H1 (cell line): ENCODE measurements at regions not wholly inside any gene's neighbourhood (a gene's known extent, or its start where the extent isn't known, plus 50 kb on each side); places are given as distances from the start of the nearest gene placed in this dataset.

Experiments
- CTCF ChIA-PET: fragments of 300-600 bp; sonication (Branson Sonifier 250); formaldehyde crosslinking; loops from one replicate; lab custom pipeline; 2021; ENCODE audit not compliant: partially characterized antibody; lab: Charles Lee
- POLR2A ChIA-PET: fragments of 300-600 bp; sonication (Branson Sonifier 250); formaldehyde crosslinking; loops from one replicate; lab custom pipeline; 2021; ENCODE audit warnings: inconsistent platforms; ENCODE audit not compliant: partially characterized antibody; lab: Charles Lee
- DNase-seq, 2 experiments: peaks; one replicate each; pipeline versions ENCODE4 v3.0.0 to v3.0.0-alpha.2; 2010 to 2022; ENCODE audit warnings: low spot score in 2 of 2, low read depth in 1 of 2, mixed read lengths in 1 of 2
- FAIRE-seq: peaks from 2 replicates; lab custom pipeline; 2011; peaks lifted over from hg19 to GRCh38; lab: Jason Lieb, UNC
- H2AFZ ChIP-seq: 2 replicates; pipeline ENCODE4 v1.8.1; 2012; ENCODE audit warnings: low read length, inconsistent platforms
- H2AK5ac ChIP-seq: 2 replicates; pipeline ENCODE4 v1.6.1; 2013; ENCODE audit warnings: low read depth, low read length
- H2BK120ac ChIP-seq: replicated peaks from 2 replicates; pipeline ENCODE3; 2013; ENCODE audit warnings: low read depth, low read length, inconsistent platforms
- H2BK12ac ChIP-seq: 2 replicates; pipeline ENCODE4 v1.6.1; 2013; ENCODE audit warnings: low read depth, low read length
- H2BK15ac ChIP-seq: 2 replicates; pipeline ENCODE4 v1.6.1; 2013; ENCODE audit warnings: low read length
- H2BK20ac ChIP-seq: 2 replicates; pipeline ENCODE4 v1.6.1; 2013; ENCODE audit warnings: low read length
- H2BK5ac ChIP-seq: 2 replicates; pipeline ENCODE4 v1.6.1; 2013; ENCODE audit warnings: low read depth, low read length
- H3K14ac ChIP-seq: 2 replicates; pipeline ENCODE4 v1.6.1; 2013; ENCODE audit warnings: inconsistent platforms; ENCODE audit not compliant: insufficient read length
- H3K18ac ChIP-seq: 2 replicates; pipeline ENCODE4 v1.6.1; 2013; ENCODE audit warnings: low read length; ENCODE audit errors: extremely low read depth
- H3K23ac ChIP-seq: 2 replicates; pipeline ENCODE4 v1.6.1; 2013; ENCODE audit warnings: inconsistent platforms; ENCODE audit not compliant: insufficient read length
- H3K23me2 ChIP-seq: 2 replicates; pipeline ENCODE4 v1.6.1; 2013; ENCODE audit warnings: low read depth, low read length
- H3K27ac ChIP-seq: 2 replicates; pipeline ENCODE4 v1.6.1; 2011; ENCODE audit warnings: low read depth, low read length, inconsistent platforms
- H3K27me3 ChIP-seq, 4 experiments: replicated peaks in 1 of 4; 1 replicate in 1 of 4; 2 replicates in 3 of 4; pipeline versions ENCODE4 v1.6.1 to v1.8.1; 2011 to 2013; ENCODE audit warnings: low read length in 3 of 4, mild to moderate bottlenecking in 3 of 4, inconsistent platforms in 2 of 4, mixed read lengths in 2 of 4, moderate library complexity in 1 of 4; ENCODE audit not compliant: control insufficient read depth in 3 of 4, insufficient read depth in 3 of 4; ENCODE audit errors: extremely low read depth in 1 of 4
- H3K36me3 ChIP-seq, 4 experiments: 2 replicates each; pipeline versions ENCODE4 v1.6.1 to v1.8.1; 2011 to 2013; ENCODE audit warnings: mild to moderate bottlenecking in 4 of 4, low read length in 3 of 4, moderate library complexity in 2 of 4, control low read depth in 1 of 4, inconsistent platforms in 1 of 4; ENCODE audit not compliant: insufficient read depth in 4 of 4, control insufficient read depth in 2 of 4
- H3K4ac ChIP-seq: replicated peaks from 2 replicates; pipeline ENCODE3; 2013; ENCODE audit warnings: low read length, low read depth, mixed read lengths, inconsistent platforms; ENCODE audit not compliant: insufficient read length
- H3K4me1 ChIP-seq, 4 experiments: replicated peaks in 1 of 4; 1 replicate in 1 of 4; 2 replicates in 3 of 4; pipeline versions ENCODE4 v1.6.1 to v1.8.1; 2011 to 2013; ENCODE audit warnings: low read length in 3 of 4, inconsistent platforms in 2 of 4, mixed read lengths in 1 of 4; ENCODE audit not compliant: insufficient read depth in 4 of 4, control insufficient read depth in 3 of 4
- H3K4me2 ChIP-seq, 2 experiments: 2 replicates each; pipeline versions ENCODE4 v1.6.1 to v1.8.1; 2011 to 2013; ENCODE audit warnings: low read depth in 2 of 2, low read length in 2 of 2, control low read depth in 1 of 2, inconsistent platforms in 1 of 2, mild to moderate bottlenecking in 1 of 2; ENCODE audit not compliant: insufficient read depth in 1 of 2
- H3K4me3 ChIP-seq, 4 experiments: fragments of 200-600, 300-600 bp in 1 of 4; sonication (generic), shearing (Covaris generic), sonication (Bioruptor Twin) in 1 of 4; 2 replicates each; pipeline versions ENCODE4 v1.5.1 to v1.8.1; 2011 to 2016; ENCODE audit warnings: low read length in 4 of 4, low read depth in 3 of 4, control low read depth in 2 of 4, inconsistent platforms in 2 of 4, mild to moderate bottlenecking in 2 of 4, mixed read lengths in 1 of 4, moderate library complexity in 1 of 4; ENCODE audit not compliant: insufficient read depth in 2 of 4; ENCODE audit errors: extremely low read depth in 1 of 4
- H3K56ac ChIP-seq: replicated peaks from 2 replicates; pipeline ENCODE3; 2013; ENCODE audit warnings: low read depth, mild to moderate bottlenecking, mixed read lengths, low read length, inconsistent platforms; ENCODE audit not compliant: insufficient read length
- H3K79me1 ChIP-seq: 2 replicates; pipeline ENCODE4 v1.6.1; 2013; ENCODE audit warnings: low read depth, low read length, control low read depth
- H3K79me2 ChIP-seq, 2 experiments: 2 replicates each; pipeline versions ENCODE4 v1.6.1 to v1.8.1; 2012 to 2013; ENCODE audit warnings: low read length in 2 of 2, mild to moderate bottlenecking in 2 of 2, inconsistent platforms in 1 of 2; ENCODE audit not compliant: insufficient read depth in 2 of 2, control insufficient read depth in 1 of 2
- H3K9ac ChIP-seq, 4 experiments: replicated peaks in 1 of 4; 1 replicate in 1 of 4; 2 replicates in 3 of 4; pipeline versions ENCODE4 v1.6.1 to v1.8.1; 2011 to 2013; ENCODE audit warnings: low read depth in 3 of 4, low read length in 3 of 4, control low read depth in 2 of 4, mild to moderate bottlenecking in 2 of 4, moderate library complexity in 2 of 4, inconsistent platforms in 1 of 4; ENCODE audit errors: extremely low read depth in 1 of 4
- H3K9me3 ChIP-seq, 2 experiments: 2 replicates each; pipeline versions ENCODE4 v1.6.1 to v1.8.1; 2012 to 2013; ENCODE audit warnings: mild to moderate bottlenecking in 2 of 2, moderate library complexity in 2 of 2, control low read depth in 1 of 2, inconsistent platforms in 1 of 2, low read depth in 1 of 2, low read length in 1 of 2, mixed read lengths in 1 of 2; ENCODE audit not compliant: insufficient read depth in 2 of 2
- H4K20me1 ChIP-seq, 2 experiments: replicated peaks in 1 of 2; 2 replicates each; pipeline versions ENCODE3 to v1.8.1; 2011 to 2013; ENCODE audit warnings: inconsistent platforms in 2 of 2, low read length in 2 of 2, mild to moderate bottlenecking in 1 of 2; ENCODE audit not compliant: insufficient read depth in 2 of 2, control insufficient read depth in 1 of 2
- H4K5ac ChIP-seq: 2 replicates; pipeline ENCODE4 v1.6.1; 2013; ENCODE audit warnings: low read length, low read depth, mixed read lengths, inconsistent platforms; ENCODE audit not compliant: insufficient read length
- H4K8ac ChIP-seq: 2 replicates; pipeline ENCODE4 v1.8.0; 2013; ENCODE audit warnings: mild to moderate bottlenecking, moderate library complexity, low read length, inconsistent platforms; ENCODE audit not compliant: insufficient read depth; ENCODE audit errors: extremely low read depth
- H4K91ac ChIP-seq: replicated peaks from 2 replicates; pipeline ENCODE3; 2013; ENCODE audit warnings: low read length, mixed read lengths, inconsistent platforms; ENCODE audit not compliant: insufficient read length
- CEBPB ChIP-seq: IDR thresholded peaks from 2 replicates; pipeline ENCODE4 v1.6.1; 2012; ENCODE audit warnings: low read depth, low read length
- JUND ChIP-seq: IDR thresholded peaks from 2 replicates; pipeline ENCODE4 v1.6.1; 2011; ENCODE audit warnings: mild to moderate bottlenecking, improper control_type of control experiment, low read length
- KDM1A ChIP-seq: fragments of 200-600, 300-600 bp; sonication (generic); IDR thresholded peaks from 2 replicates; pipeline ENCODE4 v1.7.1; 2016; ENCODE audit warnings: mild to moderate bottlenecking, low read length, borderline replicate concordance
- SUZ12 ChIP-seq: fragments of 200-600 bp; sonication (generic); IDR thresholded peaks from 2 replicates; pipeline ENCODE4 v1.6.1; 2012; ENCODE audit warnings: mild to moderate bottlenecking, inconsistent platforms, low read length, moderate library complexity, mixed read lengths
- WGBS, 2 experiments: shearing (Covaris generic) in 1 of 2; methylation state at CpG; one replicate each; pipeline versions ENCODE4 v1.1.6 to v1.1.7; 2013 to 2015; ENCODE audit warnings: low lambda C conversion rate in 2 of 2, mixed read lengths in 2 of 2, inconsistent platforms in 1 of 2, low coverage in 1 of 2, missing lambda C conversion rate in 1 of 2; ENCODE audit not compliant: insufficient replicate concordance in 2 of 2, insufficient coverage in 1 of 2, insufficient read length in 1 of 2; ENCODE audit errors: extremely low coverage in 1 of 2, missing lambda C conversion rate in 1 of 2; 5-methylcytosine and 5-hydroxymethylcytosine counted together

DNA sequence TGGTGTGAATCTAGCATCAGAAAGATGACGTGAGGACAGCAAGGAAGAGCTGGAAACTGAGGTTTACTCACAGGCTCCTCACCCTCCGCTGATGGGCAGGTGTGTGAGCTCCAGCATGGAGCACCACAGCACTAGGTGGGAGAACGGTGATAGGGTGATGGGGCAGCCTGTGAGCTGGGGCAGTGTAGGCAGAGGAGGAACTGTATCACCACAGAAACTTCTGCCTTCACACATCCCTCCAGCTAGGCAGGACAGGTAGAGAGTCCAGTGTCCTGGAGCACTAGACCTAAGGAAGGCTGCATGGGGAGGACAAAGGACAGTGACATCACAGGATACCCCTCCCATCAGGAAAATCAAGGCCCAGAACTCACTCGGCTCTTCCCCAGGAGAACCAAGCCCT lies 241.8 kb upstream of the PRSS58 start:
- Histone ChIP-seq H2BK15ac (no peak overlapping the region), H3K27me3 (no peaks in the 10 kb centered on the region), H2BK20ac (no peak overlapping the region), H4K91ac (no peak overlapping the region), H2BK120ac (no peak overlapping the region), H3K4me3 (no peak overlapping the region), H2BK12ac (no peak overlapping the region)
- TF ChIP-seq KDM1A (no peak), JUND (no peak), CEBPB (no peak), SUZ12 (no peak)
- TF ChIP-seq, all 59 proteins: peak for 0
- no peak overlapping the region for H4K5ac ChIP-seq
- WGBS, 2 experiments = 84% methylated on average over 4 of the region's 4 CpGs; no CpG with 5 or more reads in 1 of the 2 experiments
- no peak overlapping the region for H3K56ac ChIP-seq
- no peak for FAIRE-seq
- no peaks in the 10 kb centered on the region for H3K79me1 ChIP-seq
- CTCF ChIA-PET = interaction anchor here (0.6 to 32.4 kb wide), 18 partner anchors 9 to 285 kb away, joined by 3 to 665 read pairs (median 5); no protein-coding TSS in a partner anchor
- no peak overlapping the region for H2BK5ac ChIP-seq
- no peaks in the 10 kb centered on the region for H3K36me3 ChIP-seq
- H3K79me2 ChIP-seq = no peaks in the 10 kb centered on the region
- H3K23me2 ChIP-seq = no peaks in the 10 kb centered on the region
- H3K4ac ChIP-seq = no peak overlapping the region
- no peak overlapping the region for H3K4me2 ChIP-seq
- no peak overlapping the region for H2AK5ac ChIP-seq
- no peak overlapping the region for H3K23ac ChIP-seq
- no peak overlapping the region for H4K8ac ChIP-seq
- H3K9ac ChIP-seq = no peak overlapping the region
- no peak overlapping the region for H3K18ac ChIP-seq
- no peak overlapping the region for H3K14ac ChIP-seq
- no peak overlapping the region; the same call in 1 of the 2 replicates for H2AFZ ChIP-seq
- H4K20me1 ChIP-seq = no peaks in the 10 kb centered on the region
- no peak overlapping the region for H3K27ac ChIP-seq
- no peak for DNase-seq
- POLR2A ChIA-PET = no interaction called here
- no peaks in the 10 kb centered on the region for H3K4me1 ChIP-seq
- no peaks in the 10 kb centered on the region for H3K9me3 ChIP-seq
